ENCODE measurements at regions not wholly inside any gene's neighbourhood (a gene's known extent, or its start where the extent isn't known, plus 50 kb on each side); places are given as distances from the start of the nearest gene placed in this dataset.

- no peak overlapping the region for H3K4me3 Mint-ChIP-seq (ENCODE audit: unreplicated experiment)
- no peak for TF ChIP-seq CTCF (IDR thresholded peaks at IDR 0.05; ENCODE audit: unreplicated experiment)
- intact Hi-C loops (cut with micrococcal nuclease) = no loop called here
- H3K36me3 Mint-ChIP-seq (ENCODE audit: insufficient read depth, unreplicated experiment) = no peaks in the 10 kb centered on the region
- POLR2A ChIA-PET = no interaction called here
- H3K27ac Mint-ChIP-seq (ENCODE audit: low read depth, unreplicated experiment) = no peak overlapping the region
- no TSS peak for BruUV-seq (replicated peaks)
- no peak for DNase-seq (ENCODE audit: unreplicated experiment)
- H3K9me3 Mint-ChIP-seq (ENCODE audit: unreplicated experiment) = no peaks in the 10 kb centered on the region
- CTCF ChIA-PET = interaction anchor here (0.8 to 1.2 kb wide), 2 partner anchors 13 to 110 kb away, joined by 3 to 5 read pairs; no protein-coding TSS in a partner anchor
- no peaks in the 10 kb centered on the region for H3K27me3 Mint-ChIP-seq (ENCODE audit: insufficient read depth, unreplicated experiment)
- H3K4me1 Mint-ChIP-seq (ENCODE audit: insufficient read depth, unreplicated experiment) = peaks cover 17% of the 10 kb centered on the region
Observed at GRCh38 chr7:155234158-155234492, 63.6 kb upstream of the INSIG1 start.

GRCh38 chr7:155234950-155235789, 62.5 kb upstream of the INSIG1 start:
- no peak overlapping the region for H3K27ac Mint-ChIP-seq (ENCODE audit: low read depth, unreplicated experiment)
- TF ChIP-seq CTCF (IDR thresholded peaks at IDR 0.05; ENCODE audit: unreplicated experiment) = no peak
- CTCF ChIA-PET = interaction anchor here (0.6 kb wide), 1 partner anchor 104 kb away, joined by 3 read pairs; no protein-coding TSS in a partner anchor
- intact Hi-C loops (cut with micrococcal nuclease) = no loop called here
- BruUV-seq (replicated peaks) = no TSS peak
- peaks cover 8% of the 10 kb centered on the region for H3K4me1 Mint-ChIP-seq (ENCODE audit: insufficient read depth, unreplicated experiment)
- no peaks in the 10 kb centered on the region for H3K27me3 Mint-ChIP-seq (ENCODE audit: insufficient read depth, unreplicated experiment)
- no peaks in the 10 kb centered on the region for H3K9me3 Mint-ChIP-seq (ENCODE audit: unreplicated experiment)
- no peak overlapping the region for H3K4me3 Mint-ChIP-seq (ENCODE audit: unreplicated experiment)
- peak; percentile 18 for DNase-seq (ENCODE audit: unreplicated experiment)
- POLR2A ChIA-PET = interaction anchor here (1.5 kb wide), 1 partner anchor 62 kb away, joined by 4 read pairs; no protein-coding TSS in a partner anchor
- H3K36me3 Mint-ChIP-seq (ENCODE audit: insufficient read depth, unreplicated experiment) = no peaks in the 10 kb centered on the region

GRCh38 chr7:155236386-155236785, 61.3 kb upstream of the INSIG1 start:
- no peak for TF ChIP-seq CTCF (IDR thresholded peaks at IDR 0.05; ENCODE audit: unreplicated experiment)
- no peaks in the 10 kb centered on the region for H3K27me3 Mint-ChIP-seq (ENCODE audit: insufficient read depth, unreplicated experiment)
- intact Hi-C loops (cut with micrococcal nuclease) = no loop called here
- no TSS peak for BruUV-seq (replicated peaks)
- CTCF ChIA-PET = interaction anchor here (0.6 kb wide), 1 partner anchor 1713 kb away, joined by 3 read pairs; no protein-coding TSS in a partner anchor
- POLR2A ChIA-PET = no interaction called here
- H3K36me3 Mint-ChIP-seq (ENCODE audit: insufficient read depth, unreplicated experiment) = no peaks in the 10 kb centered on the region
- H3K4me1 Mint-ChIP-seq (ENCODE audit: insufficient read depth, unreplicated experiment) = peaks cover 5% of the 10 kb centered on the region
- no peak for DNase-seq (ENCODE audit: unreplicated experiment)
- no peak overlapping the region for H3K27ac Mint-ChIP-seq (ENCODE audit: low read depth, unreplicated experiment)
- H3K9me3 Mint-ChIP-seq (ENCODE audit: unreplicated experiment) = no peaks in the 10 kb centered on the region
- no peak overlapping the region for H3K4me3 Mint-ChIP-seq (ENCODE audit: unreplicated experiment)

- H3K36me3 Mint-ChIP-seq (ENCODE audit: insufficient read depth, unreplicated experiment) = no peaks in the 10 kb centered on the region
- no peak overlapping the region for H3K4me3 Mint-ChIP-seq (ENCODE audit: unreplicated experiment)
- no TSS peak for BruUV-seq (replicated peaks)
- CTCF ChIA-PET = interaction anchor here (0.6 to 1.2 kb wide), 2 partner anchors 46 to 289 kb away, joined by 4 to 5 read pairs; no protein-coding TSS in a partner anchor
- POLR2A ChIA-PET = no interaction called here
- H3K9me3 Mint-ChIP-seq (ENCODE audit: unreplicated experiment) = no peaks in the 10 kb centered on the region
- peaks cover 5% of the 10 kb centered on the region for H3K4me1 Mint-ChIP-seq (ENCODE audit: insufficient read depth, unreplicated experiment)
- intact Hi-C loops (cut with micrococcal nuclease) = no loop called here
- no peaks in the 10 kb centered on the region for H3K27me3 Mint-ChIP-seq (ENCODE audit: insufficient read depth, unreplicated experiment)
- TF ChIP-seq CTCF (IDR thresholded peaks at IDR 0.05; ENCODE audit: unreplicated experiment) = no peak
- H3K27ac Mint-ChIP-seq (ENCODE audit: low read depth, unreplicated experiment) = no peak overlapping the region
- no peak for DNase-seq (ENCODE audit: unreplicated experiment)
Observed at GRCh38 chr7:155237297-155237696, 60.4 kb upstream of the INSIG1 start.
